HEK293T (cell line): ENCODE measurements at regions not wholly inside any gene's neighbourhood (a gene's known extent, or its start where the extent isn't known, plus 50 kb on each side); places are given as distances from the start of the nearest gene placed in this dataset.

Experiments used
- NFRKB ChIP-seq: fragments of 450-650 bp; IDR thresholded peaks from 2 replicates; pipeline ENCODE4 v1.6.1; 2016; ENCODE audit warnings: mild to moderate bottlenecking, moderate library complexity
- SP1 ChIP-seq: fragments of 450-650 bp; IDR thresholded peaks from 2 replicates; pipeline ENCODE4 v1.6.1; 2017

GRCh38 chr5:32973646-32974045 lies 262.5 kb downstream of the NPR3 start:
- no peak for TF ChIP-seq SP1
- no peak for TF ChIP-seq NFRKB
